ENCODE measurements at regions not wholly inside any gene's neighbourhood (a gene's known extent, or its start where the extent isn't known, plus 50 kb on each side); places are given as distances from the start of the nearest gene placed in this dataset.

DNA sequence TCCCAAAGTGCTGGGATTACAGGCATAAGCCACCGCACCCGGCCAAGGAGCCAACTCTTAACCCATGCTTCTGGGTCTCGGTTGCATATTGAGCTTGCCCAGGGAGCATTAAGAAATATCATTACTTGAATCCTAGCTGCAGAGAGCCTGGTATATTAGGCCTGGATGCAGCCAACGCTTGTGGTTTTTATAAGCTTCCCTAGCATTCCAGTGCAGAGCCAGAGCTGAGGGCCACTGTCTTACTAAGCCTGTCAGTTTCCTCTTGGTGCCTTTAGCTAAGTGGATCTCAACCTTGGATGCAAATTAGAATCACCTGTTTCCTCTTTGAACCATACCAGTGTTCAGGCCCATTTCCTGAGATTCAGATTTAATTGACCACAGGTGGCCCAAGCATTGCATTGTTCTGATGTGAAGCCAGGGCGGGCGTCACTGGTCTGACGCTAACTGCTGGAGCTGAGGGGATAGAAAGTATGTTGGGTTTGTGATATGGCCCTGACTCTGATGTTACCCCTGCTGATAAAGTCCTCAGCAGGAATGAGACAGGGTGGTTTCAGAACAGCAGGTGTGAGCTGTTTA is 76.3 kb downstream of the BTBD3 start:
- Mint-ChIP-seq H3K9me3 (peaks cover 8% of the 10 kb centered on the region), H3K36me3 (0 out of 2 replicates have a peak, but pooled peaks cover 3% of the 10 kb centered on the region), H3K4me1 (peaks cover 17% of the 10 kb centered on the region), H3K27ac (0 out of 2 replicates have a peak overlapping the region, but pooled peaks have one; percentile 46), H3K27me3 (ENCODE audit: low read depth) (no peaks in the 10 kb centered on the region), H3K4me3 (no peak overlapping the region)
- ATAC-seq, result peak; percentile 87
- peak; percentile 25 for DNase-seq (ENCODE audit: low spot score)
- ChIA-PET POLR2A (interaction anchor here (0.5 kb wide), 1 partner anchor 778 kb away, joined by 3 read pairs; no protein-coding TSS in a partner anchor), CTCF (interaction anchor here (1.3 kb wide), 1 partner anchor 18 kb away, joined by 11 read pairs; no protein-coding TSS in a partner anchor)
- TF ChIP-seq MXD4 (CRISPR knock-in tag; IDR thresholded peaks at IDR 0.05; ENCODE audit: borderline replicate concordance) (no peak), NFYB (CRISPR knock-in tag; conservative IDR thresholded peaks at IDR 0.05; ENCODE audit: low read depth) (no peak), ZNF423 (CRISPR knock-in tag; IDR thresholded peaks at IDR 0.05) (no peak), CDX4 (CRISPR knock-in tag; IDR thresholded peaks at IDR 0.05; ENCODE audit: borderline replicate concordance) (no peak), ZNF138 (CRISPR knock-in tag; conservative IDR thresholded peaks at IDR 0.05) (no peak), FOXP1 (CRISPR knock-in tag; IDR thresholded peaks at IDR 0.05; ENCODE audit: borderline replicate concordance) (no peak), NFATC4 (CRISPR knock-in tag; IDR thresholded peaks at IDR 0.05) (no peak), PRDM15 (CRISPR knock-in tag; IDR thresholded peaks at IDR 0.05) (no peak), ZNF232 (CRISPR knock-in tag; IDR thresholded peaks at IDR 0.05) (no peak), NR1H2 (CRISPR knock-in tag; IDR thresholded peaks at IDR 0.05) (no peak), ATF3 (CRISPR knock-in tag; conservative IDR thresholded peaks at IDR 0.05) (no peak), HMGXB4 (CRISPR knock-in tag; IDR thresholded peaks at IDR 0.05) (no peak), ZNF532 (CRISPR knock-in tag; IDR thresholded peaks at IDR 0.05; ENCODE audit: borderline replicate concordance) (no peak)
- TF ChIP-seq, protein P1, sequence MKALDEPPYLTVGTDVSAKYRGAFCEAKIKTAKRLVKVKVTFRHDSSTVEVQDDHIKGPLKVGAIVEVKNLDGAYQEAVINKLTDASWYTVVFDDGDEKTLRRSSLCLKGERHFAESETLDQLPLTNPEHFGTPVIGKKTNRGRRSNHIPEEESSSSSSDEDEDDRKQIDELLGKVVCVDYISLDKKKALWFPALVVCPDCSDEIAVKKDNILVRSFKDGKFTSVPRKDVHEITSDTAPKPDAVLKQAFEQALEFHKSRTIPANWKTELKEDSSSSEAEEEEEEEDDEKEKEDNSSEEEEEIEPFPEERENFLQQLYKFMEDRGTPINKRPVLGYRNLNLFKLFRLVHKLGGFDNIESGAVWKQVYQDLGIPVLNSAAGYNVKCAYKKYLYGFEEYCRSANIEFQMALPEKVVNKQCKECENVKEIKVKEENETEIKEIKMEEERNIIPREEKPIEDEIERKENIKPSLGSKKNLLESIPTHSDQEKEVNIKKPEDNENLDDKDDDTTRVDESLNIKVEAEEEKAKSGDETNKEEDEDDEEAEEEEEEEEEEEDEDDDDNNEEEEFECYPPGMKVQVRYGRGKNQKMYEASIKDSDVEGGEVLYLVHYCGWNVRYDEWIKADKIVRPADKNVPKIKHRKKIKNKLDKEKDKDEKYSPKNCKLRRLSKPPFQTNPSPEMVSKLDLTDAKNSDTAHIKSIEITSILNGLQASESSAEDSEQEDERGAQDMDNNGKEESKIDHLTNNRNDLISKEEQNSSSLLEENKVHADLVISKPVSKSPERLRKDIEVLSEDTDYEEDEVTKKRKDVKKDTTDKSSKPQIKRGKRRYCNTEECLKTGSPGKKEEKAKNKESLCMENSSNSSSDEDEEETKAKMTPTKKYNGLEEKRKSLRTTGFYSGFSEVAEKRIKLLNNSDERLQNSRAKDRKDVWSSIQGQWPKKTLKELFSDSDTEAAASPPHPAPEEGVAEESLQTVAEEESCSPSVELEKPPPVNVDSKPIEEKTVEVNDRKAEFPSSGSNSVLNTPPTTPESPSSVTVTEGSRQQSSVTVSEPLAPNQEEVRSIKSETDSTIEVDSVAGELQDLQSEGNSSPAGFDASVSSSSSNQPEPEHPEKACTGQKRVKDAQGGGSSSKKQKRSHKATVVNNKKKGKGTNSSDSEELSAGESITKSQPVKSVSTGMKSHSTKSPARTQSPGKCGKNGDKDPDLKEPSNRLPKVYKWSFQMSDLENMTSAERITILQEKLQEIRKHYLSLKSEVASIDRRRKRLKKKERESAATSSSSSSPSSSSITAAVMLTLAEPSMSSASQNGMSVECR (CRISPR knock-in tag; IDR thresholded peaks at IDR 0.05; ENCODE audit: borderline replicate concordance), result no peak
- TF ChIP-seq, protein P2, sequence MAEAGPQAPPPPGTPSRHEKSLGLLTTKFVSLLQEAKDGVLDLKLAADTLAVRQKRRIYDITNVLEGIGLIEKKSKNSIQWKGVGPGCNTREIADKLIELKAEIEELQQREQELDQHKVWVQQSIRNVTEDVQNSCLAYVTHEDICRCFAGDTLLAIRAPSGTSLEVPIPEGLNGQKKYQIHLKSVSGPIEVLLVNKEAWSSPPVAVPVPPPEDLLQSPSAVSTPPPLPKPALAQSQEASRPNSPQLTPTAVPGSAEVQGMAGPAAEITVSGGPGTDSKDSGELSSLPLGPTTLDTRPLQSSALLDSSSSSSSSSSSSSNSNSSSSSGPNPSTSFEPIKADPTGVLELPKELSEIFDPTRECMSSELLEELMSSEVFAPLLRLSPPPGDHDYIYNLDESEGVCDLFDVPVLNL (CRISPR knock-in tag; IDR thresholded peaks at IDR 0.05; ENCODE audit: borderline replicate concordance, low read depth), result no peak
- TF ChIP-seq, protein P3, sequence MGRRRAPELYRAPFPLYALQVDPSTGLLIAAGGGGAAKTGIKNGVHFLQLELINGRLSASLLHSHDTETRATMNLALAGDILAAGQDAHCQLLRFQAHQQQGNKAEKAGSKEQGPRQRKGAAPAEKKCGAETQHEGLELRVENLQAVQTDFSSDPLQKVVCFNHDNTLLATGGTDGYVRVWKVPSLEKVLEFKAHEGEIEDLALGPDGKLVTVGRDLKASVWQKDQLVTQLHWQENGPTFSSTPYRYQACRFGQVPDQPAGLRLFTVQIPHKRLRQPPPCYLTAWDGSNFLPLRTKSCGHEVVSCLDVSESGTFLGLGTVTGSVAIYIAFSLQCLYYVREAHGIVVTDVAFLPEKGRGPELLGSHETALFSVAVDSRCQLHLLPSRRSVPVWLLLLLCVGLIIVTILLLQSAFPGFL (CRISPR knock-in tag; IDR thresholded peaks at IDR 0.05; ENCODE audit: borderline replicate concordance), result no peak
- TF ChIP-seq, protein P4, sequence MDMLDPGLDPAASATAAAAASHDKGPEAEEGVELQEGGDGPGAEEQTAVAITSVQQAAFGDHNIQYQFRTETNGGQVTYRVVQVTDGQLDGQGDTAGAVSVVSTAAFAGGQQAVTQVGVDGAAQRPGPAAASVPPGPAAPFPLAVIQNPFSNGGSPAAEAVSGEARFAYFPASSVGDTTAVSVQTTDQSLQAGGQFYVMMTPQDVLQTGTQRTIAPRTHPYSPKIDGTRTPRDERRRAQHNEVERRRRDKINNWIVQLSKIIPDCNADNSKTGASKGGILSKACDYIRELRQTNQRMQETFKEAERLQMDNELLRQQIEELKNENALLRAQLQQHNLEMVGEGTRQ (CRISPR knock-in tag; IDR thresholded peaks at IDR 0.05), result no peak

Data from WTC11 (cell line).